ENCODE measurements at regions not wholly inside any gene's neighbourhood (a gene's known extent, or its start where the extent isn't known, plus 50 kb on each side); places are given as distances from the start of the nearest gene placed in this dataset.
A peak's percentile ranks its signal among the peaks of the same experiment; 100 is the strongest.

DNA sequence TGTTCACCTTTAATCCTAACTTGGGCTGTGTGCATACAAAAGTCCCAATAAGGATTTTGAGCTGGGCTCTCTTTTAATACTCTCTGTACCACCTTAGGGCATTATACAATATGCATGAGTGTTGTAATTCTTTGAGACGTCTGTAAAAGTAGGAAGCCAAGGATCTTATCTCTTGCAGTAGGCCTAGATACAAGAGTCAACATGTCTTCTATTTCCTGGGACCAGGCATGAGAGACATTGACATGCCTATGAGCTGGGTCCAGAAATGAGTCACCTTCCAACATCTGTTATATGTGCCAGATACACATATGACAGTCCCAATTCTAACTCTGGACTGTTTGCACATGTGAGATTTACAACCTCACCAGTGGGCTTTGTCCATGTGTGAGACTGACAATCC is 1911.2 kb downstream of the TP53TG3F start:
- 60 to 78% methylated on average over 1 of the region's 1 CpG for WGBS, 2 donors
- Histone ChIP-seq H3K27ac (no peak overlapping the region), H3K27me3 (no peaks in the 10 kb centered on the region), H3K4me1 (no peaks in the 10 kb centered on the region), H3K4me3 (no peak overlapping the region), H3K9me3 (peaks cover 0 to 6% (median 0%) of the 10 kb centered on the region in 4 donors), H3K36me3 (no peaks in the 10 kb centered on the region)
- no peak for TF ChIP-seq POLR2AphosphoS5 (IDR thresholded peaks at IDR 0.05)
- TF ChIP-seq CTCF (IDR thresholded peaks at IDR 0.05) = no peak
- TF ChIP-seq EP300 (IDR thresholded peaks at IDR 0.05) = no peak
- no peak for TF ChIP-seq POLR2A (IDR thresholded peaks at IDR 0.05)
- intact Hi-C loops (cut with DNase I) = no loop called here
- no peak for DNase-seq

DNA sequence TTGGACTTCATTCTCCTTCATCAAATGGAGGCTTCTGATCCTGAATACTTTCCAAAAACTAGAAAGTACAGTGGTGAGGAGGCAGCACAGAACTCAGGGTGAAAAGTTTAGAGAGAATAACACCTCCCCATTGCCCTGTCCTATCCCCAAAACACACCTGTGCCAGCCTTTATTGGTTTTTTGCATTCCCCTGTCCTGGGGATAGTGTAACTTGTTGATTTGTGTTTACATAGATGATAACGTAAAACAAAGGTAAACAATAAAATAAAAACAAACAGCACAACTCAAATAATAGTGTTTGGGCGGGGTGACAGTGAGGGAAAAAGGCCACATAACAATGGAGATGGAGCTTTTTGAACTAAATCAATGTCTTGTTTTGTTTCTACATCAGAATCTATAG is 1917.7 kb downstream of the TP53TG3F start:
- no peaks in the 10 kb centered on the region for H3K4me1 ChIP-seq
- WGBS, 2 donors = 36 to 45% methylated on average over 2 of the region's 2 CpGs
- peaks cover 0 to 2% (median 0%) of the 10 kb centered on the region in 4 donors for H3K9me3 ChIP-seq
- no peak overlapping the region for H3K27ac ChIP-seq
- no peak for TF ChIP-seq EP300 (IDR thresholded peaks at IDR 0.05)
- no peak for TF ChIP-seq POLR2AphosphoS5 (IDR thresholded peaks at IDR 0.05)
- TF ChIP-seq POLR2A (IDR thresholded peaks at IDR 0.05) = no peak
- TF ChIP-seq CTCF (IDR thresholded peaks at IDR 0.05) = no peak
- DNase-seq = no peak
- intact Hi-C loops (cut with DNase I) = no loop called here
- H3K27me3 ChIP-seq = no peaks in the 10 kb centered on the region
- no peaks in the 10 kb centered on the region for H3K36me3 ChIP-seq
- H3K4me3 ChIP-seq = no peak overlapping the region

DNA sequence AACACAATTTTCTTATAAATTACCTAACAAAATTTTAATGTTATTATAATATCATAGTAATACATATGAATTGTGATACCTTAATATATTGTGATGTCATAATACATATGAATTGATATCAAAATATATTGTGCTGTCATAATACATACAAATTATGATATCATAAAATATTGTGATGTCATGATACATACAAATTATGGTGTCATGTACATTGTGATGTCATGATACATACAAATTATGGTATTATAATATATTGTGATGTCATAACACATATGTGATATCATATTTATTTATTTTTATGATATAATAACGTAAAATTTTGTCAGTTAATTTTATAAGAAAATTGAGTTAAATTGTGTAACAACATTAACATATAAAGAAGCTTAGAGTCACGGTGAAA is 1927.2 kb downstream of the TP53TG3F start:
- Histone ChIP-seq H3K36me3 (no peaks in the 10 kb centered on the region), H3K4me1 (no peaks in the 10 kb centered on the region), H3K9me3 (peaks cover 0 to 2% (median 0%) of the 10 kb centered on the region in 4 donors), H3K27ac (no peak overlapping the region), H3K4me3 (no peak overlapping the region), H3K27me3 (no peaks in the 10 kb centered on the region)
- DNase-seq = no peak
- 54 to 59% methylated on average over 2 of the region's 2 CpGs for WGBS, 2 donors
- intact Hi-C loops (cut with DNase I) = no loop called here
- TF ChIP-seq POLR2A (IDR thresholded peaks at IDR 0.05) (no peak), CTCF (IDR thresholded peaks at IDR 0.05) (no peak), POLR2AphosphoS5 (IDR thresholded peaks at IDR 0.05) (no peak), EP300 (IDR thresholded peaks at IDR 0.05) (no peak)

DNA sequence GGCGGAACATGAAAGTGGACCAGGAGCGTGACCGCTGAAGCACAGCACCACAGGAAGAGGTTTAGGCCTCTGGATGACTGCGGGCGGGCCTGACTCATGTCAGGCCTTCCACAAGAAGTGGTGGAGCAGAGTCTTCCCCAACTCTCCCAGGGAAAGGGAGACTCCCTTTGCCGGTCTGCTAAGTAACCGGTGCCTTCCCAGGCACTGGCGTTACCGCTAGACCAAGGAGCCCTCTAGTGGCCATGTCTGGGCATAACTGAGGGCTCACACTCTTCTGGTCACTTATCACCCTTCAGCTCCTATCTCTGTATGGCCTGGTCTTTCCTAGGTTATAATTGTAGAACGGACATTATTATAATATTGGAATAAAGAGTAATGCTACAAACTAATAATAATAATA is 1931.9 kb downstream of the TP53TG3F start:
- H3K27ac ChIP-seq = no peak overlapping the region
- 52 to 54% methylated on average over 10 of the region's 10 CpGs for whole genome bisulfite sequencing, 2 donors
- H3K27me3 ChIP-seq = no peaks in the 10 kb centered on the region
- H3K4me1 ChIP-seq = no peaks in the 10 kb centered on the region
- peaks cover 0 to 3% (median 0%) of the 10 kb centered on the region in 4 donors for H3K9me3 ChIP-seq
- H3K36me3 ChIP-seq = no peaks in the 10 kb centered on the region
- no peak for DNase-seq
- TF ChIP-seq CTCF (IDR thresholded peaks at IDR 0.05) = peak in 2 of 4 experiments; percentile 34 to 60
- TF ChIP-seq POLR2AphosphoS5 (IDR thresholded peaks at IDR 0.05) = no peak
- H3K4me3 ChIP-seq = no peak overlapping the region
- intact Hi-C loops (cut with DNase I) = no loop called here

DNA sequence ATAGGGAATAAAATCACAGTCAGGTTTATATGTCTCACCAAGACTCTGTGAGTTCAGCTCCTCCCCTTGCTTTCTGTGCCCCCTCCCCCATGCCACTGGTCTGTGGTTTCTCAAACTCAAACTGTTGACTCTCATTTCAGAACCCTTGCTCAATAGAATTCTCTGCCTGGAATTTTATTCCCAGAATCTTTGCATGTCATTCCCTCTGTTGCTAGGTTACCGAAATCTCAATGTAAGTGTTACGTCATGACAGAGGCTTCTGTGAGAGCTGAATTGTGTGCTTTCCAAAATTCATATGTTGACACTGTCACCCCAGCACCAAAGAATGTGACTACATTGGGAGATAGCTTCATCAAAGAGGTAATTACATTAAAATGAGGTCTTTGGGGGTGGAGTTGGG is 1938.8 kb downstream of the TP53TG3F start:
- 72 to 91% methylated on average over 2 of the region's 2 CpGs for WGBS, 2 donors
- Histone ChIP-seq H3K27me3 (no peaks in the 10 kb centered on the region), H3K9me3 (peaks cover 0 to 9% (median 0%) of the 10 kb centered on the region in 4 donors), H3K27ac (no peak overlapping the region), H3K4me1 (peaks cover 0 to 14% (median 0%) of the 10 kb centered on the region in 4 donors), H3K4me3 (no peak overlapping the region), H3K36me3 (no peaks in the 10 kb centered on the region)
- intact Hi-C loops (cut with DNase I) = no loop called here
- TF ChIP-seq POLR2AphosphoS5 (IDR thresholded peaks at IDR 0.05) (no peak), CTCF (IDR thresholded peaks at IDR 0.05) (no peak), EP300 (IDR thresholded peaks at IDR 0.05) (no peak), POLR2A (IDR thresholded peaks at IDR 0.05) (no peak)
- no peak for DNase-seq

All from sigmoid colon (tissue), 6 donors.